Tibial nerve (tissue), 3 donors: ENCODE measurements at regions not wholly inside any gene's neighbourhood (a gene's known extent, or its start where the extent isn't known, plus 50 kb on each side); places are given as distances from the start of the nearest gene placed in this dataset.

Experiments
- CTCF ChIP-seq, 5 experiments: fragments of 200-600 bp in 3 of 5; fragments of 450-650 bp in 2 of 5; sonication (generic) in 3 of 5; IDR thresholded peaks; one replicate each; pipeline ENCODE4 v1.5.1; 2016 to 2019; ENCODE audit warnings: antibody characterized with exemption in 5 of 5, mild to moderate bottlenecking in 3 of 5, moderate library complexity in 2 of 5
- POLR2A ChIP-seq, 2 donors: fragments of 450-650 bp; IDR thresholded peaks; one replicate each; pipeline ENCODE4 v1.6.1; 2017; ENCODE audit warnings: antibody characterized with exemption in 2 of 2, mild to moderate bottlenecking in 2 of 2, moderate library complexity in 2 of 2

GRCh38 chr1:190615818-190616217 lies 138.2 kb upstream of the BRINP3 start:
- TF ChIP-seq CTCF (IDR thresholded peaks at IDR 0.05) (no peak), POLR2A (IDR thresholded peaks at IDR 0.05) (no peak)
